Lower leg skin (tissue), 4 donors: ENCODE measurements at regions not wholly inside any gene's neighbourhood (a gene's known extent, or its start where the extent isn't known, plus 50 kb on each side); places are given as distances from the start of the nearest gene placed in this dataset.
"Not testable (repeated sequence)": the region's sequence is repeated elsewhere in the genome, so short reads cannot be mapped to it uniquely, and the experiment has no call there.

Source experiments
- DNase-seq, 2 donors: peaks; one replicate each; pipeline ENCODE4 v3.0.0-alpha.2; 2019; ENCODE audit warnings: low spot score in 2 of 2
- H3K4me3 ChIP-seq: fragments of 200-600 bp; sonication (generic); 2 replicates; pipeline ENCODE4 v1.5.1; 2017; ENCODE audit warnings: mild to moderate bottlenecking, low read depth; ENCODE audit not compliant: poor library complexity, severe bottlenecking
- CTCF ChIP-seq, 3 donors: fragments of 450-650 bp; IDR thresholded peaks; one replicate each; pipeline ENCODE4 v1.5.1; 2016; ENCODE audit warnings: antibody characterized with exemption in 3 of 3, mild to moderate bottlenecking in 3 of 3, moderate library complexity in 2 of 3
- POLR2A ChIP-seq, 2 donors: fragments of 450-650 bp; IDR thresholded peaks; one replicate each; pipeline ENCODE4 v1.6.1; 2016 to 2017; ENCODE audit warnings: antibody characterized with exemption in 2 of 2, mild to moderate bottlenecking in 1 of 2, moderate library complexity in 1 of 2
- WGBS, 2 donors: methylation state at CpG; one replicate each; pipeline ENCODE4 v1.1.5; 2018; 5-methylcytosine and 5-hydroxymethylcytosine counted together
- intact Hi-C: fragments of 100-400 bp; cut with DNase I; formaldehyde crosslinking; loops from one replicate; pipeline ENCODE4 v1.15.0; 2023; ENCODE audit warnings: low total_unique reads

DNA sequence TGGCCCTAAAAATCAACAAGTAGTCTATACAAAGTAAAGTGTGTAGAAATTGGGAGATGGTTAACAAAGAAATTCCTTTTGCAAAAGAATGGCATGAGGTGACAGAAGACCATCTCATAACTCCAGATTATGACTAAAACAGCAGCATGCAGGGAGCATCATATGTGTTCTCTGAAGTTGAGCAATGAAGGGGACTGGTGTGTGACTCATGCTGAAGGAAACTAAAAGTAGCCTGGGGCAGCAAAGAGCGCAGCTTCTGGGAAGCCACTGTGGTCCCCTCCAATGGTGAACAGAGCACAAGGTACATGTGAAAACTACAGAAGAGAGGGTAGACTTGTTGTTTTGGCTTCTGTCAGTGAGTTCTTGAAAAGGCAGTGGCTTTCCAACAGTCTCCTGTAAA, 133.4 kb downstream of the MACC1 start:
- TF ChIP-seq CTCF (IDR thresholded peaks at IDR 0.05): no peak
- TF ChIP-seq POLR2A (IDR thresholded peaks at IDR 0.05): no peak
- DNase-seq: no peak

GRCh38 chr7:20079080-20079479, 138.1 kb downstream of the MACC1 start:
- no peak for DNase-seq
- TF ChIP-seq POLR2A (IDR thresholded peaks at IDR 0.05) (no peak), CTCF (IDR thresholded peaks at IDR 0.05) (no peak)
- intact Hi-C loops: no loop called here
- no peak overlapping the region for H3K4me3 ChIP-seq

More for the DNA sequence above, 133.4 kb downstream of the MACC1 start:
- WGBS, 2 donors: 45 to 58% methylated on average over 1 of the region's 1 CpG
- H3K4me3 ChIP-seq: no peak overlapping the region
- intact Hi-C loops: no loop called here

DNA sequence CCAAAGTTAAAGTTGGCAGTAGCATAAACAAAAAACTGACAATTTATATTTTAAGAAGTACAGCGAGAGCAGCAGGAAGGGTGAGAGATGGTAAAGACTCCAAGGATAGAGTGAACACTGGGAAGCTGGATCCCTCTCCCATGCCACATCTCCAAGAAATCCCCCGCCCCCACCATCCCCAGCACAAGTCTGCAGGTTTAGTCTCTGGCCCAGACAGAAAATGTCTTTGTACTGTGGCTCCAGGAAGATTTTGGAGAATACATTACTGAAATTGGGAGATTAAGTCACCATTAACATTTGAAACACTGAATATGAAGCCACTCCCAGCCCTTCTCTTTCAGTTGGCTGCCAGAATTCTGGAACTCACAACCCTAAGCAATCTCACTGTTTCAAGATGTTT, 140.3 kb downstream of the MACC1 start:
- H3K4me3 ChIP-seq: no peak overlapping the region
- TF ChIP-seq POLR2A (IDR thresholded peaks at IDR 0.05) (no peak), CTCF (IDR thresholded peaks at IDR 0.05) (no peak)
- no peak for DNase-seq
- WGBS, 2 donors: 78 to 82% methylated on average over 2 of the region's 2 CpGs
- intact Hi-C loops: no loop called here

GRCh38 chr7:20075992-20076820, 141.0 kb downstream of the MACC1 start:
- TF ChIP-seq POLR2A (IDR thresholded peaks at IDR 0.05) (no peak), CTCF (IDR thresholded peaks at IDR 0.05) (no peak)
- H3K4me3 ChIP-seq: no peak overlapping the region
- intact Hi-C loops: no loop called here
- WGBS, 2 donors: 74 to 77% methylated on average over 4 of the region's 4 CpGs
- DNase-seq: no peak

- no peak overlapping the region for H3K4me3 ChIP-seq
- intact Hi-C loops: no loop called here
- no peak for DNase-seq
- TF ChIP-seq CTCF (IDR thresholded peaks at IDR 0.05) (no peak), POLR2A (IDR thresholded peaks at IDR 0.05) (no peak)
- WGBS, 2 donors: 88% methylated on average over 5 of the region's 5 CpGs
Measured at GRCh38 chr7:20075440-20075839, 141.7 kb downstream of the MACC1 start.

- WGBS, 2 donors: 86 to 89% methylated on average over 5 of the region's 5 CpGs
- intact Hi-C loops, H3K4me3 ChIP-seq, DNase-seq: not testable (repeated sequence)
Measured at GRCh38 chr7:20068004-20068403, 149.2 kb downstream of the MACC1 start.
